ENCODE measurements at regions not wholly inside any gene's neighbourhood (a gene's known extent, or its start where the extent isn't known, plus 50 kb on each side); places are given as distances from the start of the nearest gene placed in this dataset.
"Not testable (repeated sequence)": the region's sequence is repeated elsewhere in the genome, so short reads cannot be mapped to it uniquely, and the experiment has no call there.

GRCh38 chr16:16593156-16593863, 214.4 kb downstream of the NPIPA7 start:
- TF ChIP-seq, protein P1, sequence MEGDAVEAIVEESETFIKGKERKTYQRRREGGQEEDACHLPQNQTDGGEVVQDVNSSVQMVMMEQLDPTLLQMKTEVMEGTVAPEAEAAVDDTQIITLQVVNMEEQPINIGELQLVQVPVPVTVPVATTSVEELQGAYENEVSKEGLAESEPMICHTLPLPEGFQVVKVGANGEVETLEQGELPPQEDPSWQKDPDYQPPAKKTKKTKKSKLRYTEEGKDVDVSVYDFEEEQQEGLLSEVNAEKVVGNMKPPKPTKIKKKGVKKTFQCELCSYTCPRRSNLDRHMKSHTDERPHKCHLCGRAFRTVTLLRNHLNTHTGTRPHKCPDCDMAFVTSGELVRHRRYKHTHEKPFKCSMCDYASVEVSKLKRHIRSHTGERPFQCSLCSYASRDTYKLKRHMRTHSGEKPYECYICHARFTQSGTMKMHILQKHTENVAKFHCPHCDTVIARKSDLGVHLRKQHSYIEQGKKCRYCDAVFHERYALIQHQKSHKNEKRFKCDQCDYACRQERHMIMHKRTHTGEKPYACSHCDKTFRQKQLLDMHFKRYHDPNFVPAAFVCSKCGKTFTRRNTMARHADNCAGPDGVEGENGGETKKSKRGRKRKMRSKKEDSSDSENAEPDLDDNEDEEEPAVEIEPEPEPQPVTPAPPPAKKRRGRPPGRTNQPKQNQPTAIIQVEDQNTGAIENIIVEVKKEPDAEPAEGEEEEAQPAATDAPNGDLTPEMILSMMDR (IDR thresholded peaks at IDR 0.05; ENCODE audit: low read depth, low read length) = peak; percentile 42
- H3K4me3 ChIP-seq (replicated peaks in 1 of 2; ENCODE audit: low read depth in 2 of 2, low read length in 2 of 2) = not testable (repeated sequence)
- peak; percentile 0 to 7 for DNase-seq (ENCODE audit: low read depth in 2 of 2)

DNA sequence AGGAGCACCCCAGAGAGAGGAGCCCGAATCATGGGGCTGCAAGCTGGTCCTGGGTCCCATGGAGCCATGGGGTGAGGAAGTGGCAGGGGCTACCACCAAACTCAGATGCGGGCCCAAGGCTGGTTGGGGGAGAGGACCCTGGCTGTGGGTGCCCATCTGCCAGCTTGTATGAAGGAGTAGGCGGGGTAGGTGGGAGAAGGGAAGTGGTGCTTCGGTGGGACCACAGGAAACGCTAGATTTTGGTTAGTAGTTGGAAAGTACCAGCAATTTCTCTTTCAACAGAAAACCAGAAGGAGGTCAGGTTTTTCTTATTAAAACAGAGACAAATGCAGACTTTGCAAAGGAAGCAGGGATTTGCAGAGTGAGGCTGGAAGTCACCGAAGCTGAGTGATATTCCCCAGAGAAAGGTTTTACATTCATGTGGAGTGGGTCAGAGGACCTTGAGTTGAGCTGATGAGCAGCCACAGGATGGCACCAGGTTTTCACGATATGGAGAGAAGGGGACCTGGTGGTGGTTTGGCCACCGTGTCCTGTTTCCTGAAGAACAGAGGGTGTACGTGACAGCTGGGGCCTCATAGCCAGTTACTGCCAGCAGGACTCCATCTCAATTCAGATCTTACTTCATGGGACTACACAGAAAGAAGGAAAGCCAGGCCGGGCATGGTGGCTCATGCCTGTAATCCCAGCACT, 216.2 kb downstream of the NPIPA7 start:
- DNase-seq (ENCODE audit: low read depth in 2 of 2); H3K4me3 ChIP-seq (replicated peaks in 1 of 2; ENCODE audit: low read depth in 2 of 2, low read length in 2 of 2): not testable (repeated sequence)

GRCh38 chr16:16601239-16601638, 222.3 kb downstream of the NPIPA7 start:
- DNase-seq (ENCODE audit: low read depth in 2 of 2); H3K4me3 ChIP-seq (replicated peaks in 1 of 2; ENCODE audit: low read depth in 2 of 2, low read length in 2 of 2): not testable (repeated sequence)

GRCh38 chr16:16607401-16608082, 228.6 kb downstream of the NPIPA7 start:
- not testable (repeated sequence) for DNase-seq (ENCODE audit: low read depth in 2 of 2); H3K4me3 ChIP-seq (replicated peaks in 1 of 2; ENCODE audit: low read depth in 2 of 2, low read length in 2 of 2)

DNA sequence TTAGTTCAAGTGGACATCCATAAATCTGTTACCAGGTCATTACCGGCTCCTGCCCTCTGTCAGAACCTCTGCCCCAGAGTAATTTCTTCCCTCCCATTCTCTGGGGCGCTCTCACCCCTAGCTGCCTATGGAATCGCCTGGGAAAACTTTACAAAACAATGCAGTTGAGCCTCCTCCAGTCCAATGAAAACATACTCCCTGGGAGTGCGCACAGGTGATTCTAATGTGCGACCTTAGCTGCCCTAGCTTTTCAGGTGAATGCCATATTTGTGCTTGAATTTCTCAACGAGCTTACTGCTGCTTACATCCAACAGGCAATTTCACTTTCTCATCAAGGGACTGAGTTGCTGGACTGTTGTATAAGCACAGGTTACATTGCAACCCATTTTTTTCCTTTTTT, 230.7 kb downstream of the NPIPA7 start:
- not testable (repeated sequence) for H3K4me3 ChIP-seq (replicated peaks in 1 of 2; ENCODE audit: low read depth in 2 of 2, low read length in 2 of 2); DNase-seq (ENCODE audit: low read depth in 2 of 2)

GRCh38 chr16:16610389-16610967, 231.5 kb downstream of the NPIPA7 start:
- not testable (repeated sequence) for H3K4me3 ChIP-seq (replicated peaks in 1 of 2; ENCODE audit: low read depth in 2 of 2, low read length in 2 of 2); DNase-seq (ENCODE audit: low read depth in 2 of 2)

DNA sequence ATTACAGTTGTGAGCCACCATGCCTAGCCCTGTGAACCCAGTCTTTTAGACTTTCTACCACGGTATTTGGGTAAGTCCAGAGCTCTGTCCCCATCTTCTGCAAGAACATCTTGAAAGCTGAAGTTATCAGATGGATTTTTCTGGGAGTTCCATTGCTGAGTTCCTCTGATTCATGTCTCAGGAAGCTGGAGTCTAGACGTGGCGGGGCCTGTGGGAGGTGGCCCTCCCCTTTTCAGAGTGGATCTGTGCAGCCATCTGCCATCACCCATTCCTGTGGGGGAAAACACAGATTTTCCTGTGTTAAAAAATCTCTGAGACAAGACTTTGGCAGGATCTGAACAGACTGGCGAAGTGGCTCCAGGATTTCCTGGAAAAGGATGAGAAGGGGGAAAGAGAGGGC, 234.3 kb downstream of the NPIPA7 start:
- not testable (repeated sequence) for DNase-seq (ENCODE audit: low read depth in 2 of 2); H3K4me3 ChIP-seq (replicated peaks in 1 of 2; ENCODE audit: low read depth in 2 of 2, low read length in 2 of 2)

DNA sequence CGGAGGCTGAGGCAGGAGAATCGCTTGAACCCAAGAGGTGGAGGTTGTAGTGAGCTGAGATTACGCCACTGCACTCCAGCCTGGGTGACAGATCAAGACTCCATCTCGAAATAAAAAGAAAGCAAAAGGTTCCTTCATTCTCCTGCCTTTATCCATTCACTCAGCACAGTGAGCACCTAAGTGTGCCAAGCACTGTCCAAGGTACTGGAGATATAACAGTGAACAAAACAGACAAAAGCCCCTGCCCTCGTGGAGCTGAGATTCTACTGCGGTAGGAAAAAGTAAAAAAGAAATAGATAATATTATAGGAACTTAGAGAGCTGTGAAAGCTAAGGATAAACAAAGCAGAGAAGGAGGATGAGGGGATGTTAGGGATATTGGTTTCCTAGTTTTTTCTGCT, 235.5 kb downstream of the NPIPA7 start:
- not testable (repeated sequence) for H3K4me3 ChIP-seq (replicated peaks in 1 of 2; ENCODE audit: low read depth in 2 of 2, low read length in 2 of 2); DNase-seq (ENCODE audit: low read depth in 2 of 2)

GRCh38 chr16:16618963-16619465, 240.1 kb downstream of the NPIPA7 start:
- not testable (repeated sequence) for DNase-seq (ENCODE audit: low read depth in 2 of 2)

DNA sequence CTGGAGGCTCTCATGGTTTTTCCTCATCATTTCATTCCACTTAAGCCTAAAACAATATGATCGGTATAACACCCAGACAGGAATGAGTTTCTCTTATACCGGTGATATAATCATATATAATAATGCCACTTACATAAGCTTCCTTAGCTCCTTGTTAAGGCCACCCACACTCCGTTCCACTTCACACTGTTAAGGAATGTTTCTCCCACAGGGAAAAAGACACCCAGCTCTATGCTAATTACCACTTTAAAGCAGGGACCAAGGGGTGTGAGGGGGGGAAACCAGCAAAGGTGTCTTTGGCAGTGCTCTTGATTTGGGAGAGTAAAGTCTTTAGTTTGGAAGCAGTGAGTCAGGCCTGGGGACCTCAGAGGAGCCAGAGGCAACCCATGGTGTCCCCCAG, 245.4 kb downstream of the NPIPA7 start:
- not testable (repeated sequence) for H3K4me3 ChIP-seq (replicated peaks in 1 of 2; ENCODE audit: low read depth in 2 of 2, low read length in 2 of 2); DNase-seq (ENCODE audit: low read depth in 2 of 2)

More at GRCh38 chr16:16618963-16619465, 240.1 kb downstream of the NPIPA7 start:
- not testable (repeated sequence) for H3K4me3 ChIP-seq (replicated peaks in 1 of 2; ENCODE audit: low read depth in 2 of 2, low read length in 2 of 2)

- not testable (repeated sequence) for H3K4me3 ChIP-seq (replicated peaks in 1 of 2; ENCODE audit: low read depth in 2 of 2, low read length in 2 of 2); DNase-seq (ENCODE audit: low read depth in 2 of 2)
These were observed 246.2 kb downstream of the NPIPA7 start for GRCh38 chr16:16625140-16625539.

DNA sequence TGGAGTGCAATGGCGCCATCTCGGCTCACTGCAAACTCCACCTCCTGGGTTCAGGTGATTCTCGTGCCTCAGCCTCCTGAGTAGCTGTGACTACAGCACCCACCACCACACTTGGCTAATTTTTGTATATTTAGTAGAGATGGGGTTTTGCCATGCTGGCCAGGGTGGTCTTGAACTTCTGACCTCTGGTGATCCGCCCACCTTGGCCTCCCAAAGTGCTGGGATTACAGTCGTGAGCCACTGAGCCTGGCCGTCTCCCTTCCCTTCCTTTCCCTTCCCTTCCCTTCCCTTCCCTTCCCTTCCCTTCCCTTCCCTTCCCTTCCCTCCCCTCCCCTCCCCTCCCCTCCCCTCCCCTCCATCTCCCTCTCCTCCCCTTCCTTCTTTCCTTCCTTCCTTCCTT, 248.9 kb downstream of the NPIPA7 start:
- not testable (repeated sequence) for H3K4me3 ChIP-seq (replicated peaks in 1 of 2; ENCODE audit: low read depth in 2 of 2, low read length in 2 of 2); DNase-seq (ENCODE audit: low read depth in 2 of 2)

DNA sequence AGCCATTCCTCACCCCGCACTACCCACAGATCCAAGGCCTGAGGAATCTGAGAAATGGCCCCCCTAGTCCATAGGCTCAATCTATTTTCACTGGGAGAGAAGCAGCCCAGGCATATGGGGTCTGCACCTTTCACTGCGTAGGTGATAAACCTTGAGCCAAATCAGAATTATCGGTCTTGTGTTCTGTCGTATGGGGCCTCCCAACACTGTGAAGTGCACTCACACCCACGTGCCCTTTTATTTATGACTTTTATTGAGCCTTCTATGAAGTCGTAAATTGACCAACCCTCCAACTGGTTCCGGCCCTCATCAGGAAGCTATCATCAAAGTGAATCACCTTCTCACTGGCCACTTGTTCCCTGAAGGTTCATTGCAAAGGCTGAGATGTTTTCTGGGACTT, 259.3 kb downstream of the NPIPA7 start:
- H3K4me3 ChIP-seq (replicated peaks in 1 of 2; ENCODE audit: low read depth in 2 of 2, low read length in 2 of 2); DNase-seq (ENCODE audit: low read depth in 2 of 2): not testable (repeated sequence)

DNA sequence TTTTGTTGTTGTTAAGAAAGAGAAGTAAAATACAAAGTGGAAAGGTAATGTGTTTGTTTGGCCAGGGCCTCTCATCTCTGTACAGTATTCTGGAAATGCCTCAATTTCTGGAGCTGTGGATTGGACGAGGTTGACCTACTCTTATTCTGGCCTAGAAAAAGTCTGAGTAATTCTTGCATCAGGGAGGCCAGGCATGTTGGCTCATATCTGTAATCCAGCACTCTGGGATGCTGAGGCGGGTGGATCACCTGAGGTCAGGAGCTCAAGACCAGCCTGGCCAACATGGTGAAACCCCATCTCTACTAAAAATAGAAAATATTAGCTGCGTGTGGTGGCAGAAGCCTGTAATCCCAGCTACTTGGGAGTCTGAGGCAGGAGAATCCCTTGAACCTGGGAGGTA, 259.8 kb downstream of the NPIPA7 start:
- H3K4me3 ChIP-seq (replicated peaks in 1 of 2; ENCODE audit: low read depth in 2 of 2, low read length in 2 of 2); DNase-seq (ENCODE audit: low read depth in 2 of 2): not testable (repeated sequence)

DNA sequence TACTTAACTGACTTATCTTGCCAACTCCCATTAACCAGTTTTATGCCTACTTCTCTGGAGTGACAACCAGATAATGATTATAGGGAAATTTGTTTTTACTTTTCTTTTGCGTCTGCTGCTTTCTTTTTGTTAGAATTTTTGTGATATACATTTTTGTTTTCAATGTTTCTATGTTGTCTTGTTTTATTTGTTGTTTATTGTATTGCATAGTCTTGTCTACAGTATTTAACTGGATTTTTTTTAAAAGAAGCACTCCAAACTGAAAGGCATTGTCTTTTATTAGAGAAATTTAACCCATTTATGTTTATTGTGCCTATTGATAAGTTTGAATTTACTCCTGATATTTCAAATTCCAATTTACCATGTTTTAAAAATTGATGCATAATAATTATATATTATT, 264.9 kb downstream of the NPIPA7 start:
- not testable (repeated sequence) for H3K4me3 ChIP-seq (replicated peaks in 1 of 2; ENCODE audit: low read depth in 2 of 2, low read length in 2 of 2); DNase-seq (ENCODE audit: low read depth in 2 of 2)

GRCh38 chr16:16648002-16648401, 269.1 kb downstream of the NPIPA7 start:
- H3K4me3 ChIP-seq (replicated peaks in 1 of 2; ENCODE audit: low read depth in 2 of 2, low read length in 2 of 2); DNase-seq (ENCODE audit: low read depth in 2 of 2): not testable (repeated sequence)
